HG02938 (cell line): ENCODE measurements at regions not wholly inside any gene's neighbourhood (a gene's known extent, or its start where the extent isn't known, plus 50 kb on each side); places are given as distances from the start of the nearest gene placed in this dataset.

ENCODE experiments used
- ATAC-seq: cut with Tn5 transposase; IDR thresholded peaks from one replicate; pipeline ENCODE4 v1.9.1; 2021; ENCODE audit warnings: mild to moderate bottlenecking, moderate library complexity; ENCODE audit not compliant: unreplicated experiment

- no peak for ATAC-seq
Observed at GRCh38 chr18:78130232-78131195, 849.1 kb upstream of the SALL3 start.

- no peak for ATAC-seq
Observed at GRCh38 chr18:78133729-78134128, 845.9 kb upstream of the SALL3 start.

- ATAC-seq: no peak
Observed at GRCh38 chr18:78136986-78137385, 842.6 kb upstream of the SALL3 start.

GRCh38 chr18:78138983-78139496 lies 840.6 kb upstream of the SALL3 start:
- no peak for ATAC-seq

- ATAC-seq: no peak
Observed at GRCh38 chr18:78140294-78140693, 839.3 kb upstream of the SALL3 start.

- ATAC-seq: no peak
Observed at GRCh38 chr18:78144669-78145068, 834.9 kb upstream of the SALL3 start.

- ATAC-seq: no peak
Observed at GRCh38 chr18:78145096-78145495, 834.5 kb upstream of the SALL3 start.

GRCh38 chr18:78146136-78147085 lies 833.2 kb upstream of the SALL3 start:
- ATAC-seq: no peak

GRCh38 chr18:78150590-78150989 lies 829.0 kb upstream of the SALL3 start:
- no peak for ATAC-seq

- no peak for ATAC-seq
Observed at GRCh38 chr18:78151234-78151633, 828.4 kb upstream of the SALL3 start.

- no peak for ATAC-seq
Observed at GRCh38 chr18:78151948-78152725, 827.5 kb upstream of the SALL3 start.

GRCh38 chr18:78153362-78153761 lies 826.3 kb upstream of the SALL3 start:
- ATAC-seq: no peak

- no peak for ATAC-seq
Observed at GRCh38 chr18:78154444-78154843, 825.2 kb upstream of the SALL3 start.

GRCh38 chr18:78154853-78155252 lies 824.8 kb upstream of the SALL3 start:
- no peak for ATAC-seq

- no peak for ATAC-seq
Observed at GRCh38 chr18:78156466-78156865, 823.2 kb upstream of the SALL3 start.

- ATAC-seq: no peak
Observed at GRCh38 chr18:78158943-78159342, 820.7 kb upstream of the SALL3 start.

GRCh38 chr18:78159397-78159796 lies 820.2 kb upstream of the SALL3 start:
- no peak for ATAC-seq

GRCh38 chr18:78160961-78161656 lies 818.5 kb upstream of the SALL3 start:
- no peak for ATAC-seq

- no peak for ATAC-seq
Observed at GRCh38 chr18:78165525-78165924, 814.1 kb upstream of the SALL3 start.

GRCh38 chr18:78168526-78168925 lies 811.1 kb upstream of the SALL3 start:
- ATAC-seq: no peak
